ENCODE measurements at regions not wholly inside any gene's neighbourhood (a gene's known extent, or its start where the extent isn't known, plus 50 kb on each side); places are given as distances from the start of the nearest gene placed in this dataset.

- Histone ChIP-seq H3K4me3 (no peak overlapping the region), H3K4me1 (no peaks in the 10 kb centered on the region), H3K27ac (no peak overlapping the region), H3K27me3 (no peaks in the 10 kb centered on the region), H3K9me3 (no peaks in the 10 kb centered on the region), H3K36me3 (ENCODE audit: low read depth, missing control alignments) (no peaks in the 10 kb centered on the region)
- DNase-seq = no peak
- WGBS, 2 donors = 82 to 90% methylated on average over 5 of the region's 5 CpGs
- intact Hi-C loops (cut with DNase I; ENCODE audit: low total_unique reads) = no loop called here
- no peak for TF ChIP-seq POLR2A (IDR thresholded peaks at IDR 0.05)
- TF ChIP-seq, protein P1, sequence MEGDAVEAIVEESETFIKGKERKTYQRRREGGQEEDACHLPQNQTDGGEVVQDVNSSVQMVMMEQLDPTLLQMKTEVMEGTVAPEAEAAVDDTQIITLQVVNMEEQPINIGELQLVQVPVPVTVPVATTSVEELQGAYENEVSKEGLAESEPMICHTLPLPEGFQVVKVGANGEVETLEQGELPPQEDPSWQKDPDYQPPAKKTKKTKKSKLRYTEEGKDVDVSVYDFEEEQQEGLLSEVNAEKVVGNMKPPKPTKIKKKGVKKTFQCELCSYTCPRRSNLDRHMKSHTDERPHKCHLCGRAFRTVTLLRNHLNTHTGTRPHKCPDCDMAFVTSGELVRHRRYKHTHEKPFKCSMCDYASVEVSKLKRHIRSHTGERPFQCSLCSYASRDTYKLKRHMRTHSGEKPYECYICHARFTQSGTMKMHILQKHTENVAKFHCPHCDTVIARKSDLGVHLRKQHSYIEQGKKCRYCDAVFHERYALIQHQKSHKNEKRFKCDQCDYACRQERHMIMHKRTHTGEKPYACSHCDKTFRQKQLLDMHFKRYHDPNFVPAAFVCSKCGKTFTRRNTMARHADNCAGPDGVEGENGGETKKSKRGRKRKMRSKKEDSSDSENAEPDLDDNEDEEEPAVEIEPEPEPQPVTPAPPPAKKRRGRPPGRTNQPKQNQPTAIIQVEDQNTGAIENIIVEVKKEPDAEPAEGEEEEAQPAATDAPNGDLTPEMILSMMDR (IDR thresholded peaks at IDR 0.05) = no peak
Measured at GRCh38 chr6:108795814-108796213, 52.4 kb upstream of the ARMC2 start.

- WGBS, 2 donors = 73 to 82% methylated on average over 3 of the region's 3 CpGs
- Histone ChIP-seq H3K36me3 (ENCODE audit: low read depth, missing control alignments) (no peaks in the 10 kb centered on the region), H3K27ac (no peak overlapping the region), H3K9me3 (no peaks in the 10 kb centered on the region), H3K27me3 (no peaks in the 10 kb centered on the region), H3K4me1 (no peaks in the 10 kb centered on the region), H3K4me3 (no peak overlapping the region)
- intact Hi-C loops (cut with DNase I; ENCODE audit: low total_unique reads) = no loop called here
- TF ChIP-seq, protein P1 (IDR thresholded peaks at IDR 0.05) = no peak
- DNase-seq = no peak
Measured at GRCh38 chr6:108796875-108797274, 51.3 kb upstream of the ARMC2 start.

- H3K9me3 ChIP-seq = no peaks in the 10 kb centered on the region
- DNase-seq = no peak
- no peak overlapping the region for H3K4me3 ChIP-seq
- H3K27me3 ChIP-seq = no peaks in the 10 kb centered on the region
- H3K4me1 ChIP-seq = no peaks in the 10 kb centered on the region
- no peaks in the 10 kb centered on the region for H3K36me3 ChIP-seq (ENCODE audit: low read depth, missing control alignments)
- TF ChIP-seq, protein P1 (IDR thresholded peaks at IDR 0.05) = no peak
- H3K27ac ChIP-seq = no peak overlapping the region
- 83% methylated on average over 11 of the region's 11 CpGs for WGBS, 2 donors
- intact Hi-C loops (cut with DNase I; ENCODE audit: low total_unique reads) = no loop called here
Measured at GRCh38 chr6:108797951-108798669, 50.1 kb upstream of the ARMC2 start.

All from testis (tissue), 2 donors.